ENCODE measurements at regions not wholly inside any gene's neighbourhood (a gene's known extent, or its start where the extent isn't known, plus 50 kb on each side); places are given as distances from the start of the nearest gene placed in this dataset.

GRCh38 chr12:85720308-85721033 lies 115.7 kb downstream of the RASSF9 start:
- TF ChIP-seq POLR2A (IDR thresholded peaks at IDR 0.05; ENCODE audit: low read depth, low read length) (no peak), POLR2AphosphoS5 (IDR thresholded peaks at IDR 0.05; ENCODE audit: low read depth, low read length) (no peak), TAF1 (IDR thresholded peaks at IDR 0.05; ENCODE audit: borderline replicate concordance, low read depth, low read length) (no peak)

Measured in GM12892 (cell line).